ENCODE measurements at regions not wholly inside any gene's neighbourhood (a gene's known extent, or its start where the extent isn't known, plus 50 kb on each side); places are given as distances from the start of the nearest gene placed in this dataset.
"Not testable (repeated sequence)": the region's sequence is repeated elsewhere in the genome, so short reads cannot be mapped to it uniquely, and the experiment has no call there.

DNA sequence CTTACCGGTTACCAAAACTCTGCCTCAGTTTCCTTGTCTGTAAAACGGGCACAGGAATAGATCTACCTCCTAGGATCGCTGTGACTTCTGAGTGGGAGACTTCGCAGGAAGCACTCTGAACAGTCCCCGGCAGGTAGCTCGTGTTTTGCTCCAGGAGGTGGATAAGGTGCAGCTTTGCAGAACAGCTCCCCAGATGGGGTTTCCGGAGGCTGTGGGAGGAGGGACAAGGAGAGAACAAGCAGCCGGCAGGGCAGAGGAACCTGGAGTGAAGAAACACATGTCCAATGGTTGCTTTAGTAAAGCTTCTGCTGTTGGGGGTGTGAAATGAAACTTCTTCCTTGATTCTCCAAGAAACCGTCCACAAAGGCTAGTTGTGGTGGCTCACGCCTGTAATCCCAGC lies 95.5 kb upstream of the TARDBP start:
- no peak for DNase-seq (ENCODE audit: low spot score)
- in situ Hi-C loops (cut with MboI; ENCODE audit: low sequenced_read_pairs, unreplicated experiment): no loop called here
- TF ChIP-seq, protein P1, sequence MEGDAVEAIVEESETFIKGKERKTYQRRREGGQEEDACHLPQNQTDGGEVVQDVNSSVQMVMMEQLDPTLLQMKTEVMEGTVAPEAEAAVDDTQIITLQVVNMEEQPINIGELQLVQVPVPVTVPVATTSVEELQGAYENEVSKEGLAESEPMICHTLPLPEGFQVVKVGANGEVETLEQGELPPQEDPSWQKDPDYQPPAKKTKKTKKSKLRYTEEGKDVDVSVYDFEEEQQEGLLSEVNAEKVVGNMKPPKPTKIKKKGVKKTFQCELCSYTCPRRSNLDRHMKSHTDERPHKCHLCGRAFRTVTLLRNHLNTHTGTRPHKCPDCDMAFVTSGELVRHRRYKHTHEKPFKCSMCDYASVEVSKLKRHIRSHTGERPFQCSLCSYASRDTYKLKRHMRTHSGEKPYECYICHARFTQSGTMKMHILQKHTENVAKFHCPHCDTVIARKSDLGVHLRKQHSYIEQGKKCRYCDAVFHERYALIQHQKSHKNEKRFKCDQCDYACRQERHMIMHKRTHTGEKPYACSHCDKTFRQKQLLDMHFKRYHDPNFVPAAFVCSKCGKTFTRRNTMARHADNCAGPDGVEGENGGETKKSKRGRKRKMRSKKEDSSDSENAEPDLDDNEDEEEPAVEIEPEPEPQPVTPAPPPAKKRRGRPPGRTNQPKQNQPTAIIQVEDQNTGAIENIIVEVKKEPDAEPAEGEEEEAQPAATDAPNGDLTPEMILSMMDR (IDR thresholded peaks at IDR 0.05; ENCODE audit: borderline replicate concordance, control extremely low read depth, extremely low read depth, insufficient read depth, missing control alignments): no peak

DNA sequence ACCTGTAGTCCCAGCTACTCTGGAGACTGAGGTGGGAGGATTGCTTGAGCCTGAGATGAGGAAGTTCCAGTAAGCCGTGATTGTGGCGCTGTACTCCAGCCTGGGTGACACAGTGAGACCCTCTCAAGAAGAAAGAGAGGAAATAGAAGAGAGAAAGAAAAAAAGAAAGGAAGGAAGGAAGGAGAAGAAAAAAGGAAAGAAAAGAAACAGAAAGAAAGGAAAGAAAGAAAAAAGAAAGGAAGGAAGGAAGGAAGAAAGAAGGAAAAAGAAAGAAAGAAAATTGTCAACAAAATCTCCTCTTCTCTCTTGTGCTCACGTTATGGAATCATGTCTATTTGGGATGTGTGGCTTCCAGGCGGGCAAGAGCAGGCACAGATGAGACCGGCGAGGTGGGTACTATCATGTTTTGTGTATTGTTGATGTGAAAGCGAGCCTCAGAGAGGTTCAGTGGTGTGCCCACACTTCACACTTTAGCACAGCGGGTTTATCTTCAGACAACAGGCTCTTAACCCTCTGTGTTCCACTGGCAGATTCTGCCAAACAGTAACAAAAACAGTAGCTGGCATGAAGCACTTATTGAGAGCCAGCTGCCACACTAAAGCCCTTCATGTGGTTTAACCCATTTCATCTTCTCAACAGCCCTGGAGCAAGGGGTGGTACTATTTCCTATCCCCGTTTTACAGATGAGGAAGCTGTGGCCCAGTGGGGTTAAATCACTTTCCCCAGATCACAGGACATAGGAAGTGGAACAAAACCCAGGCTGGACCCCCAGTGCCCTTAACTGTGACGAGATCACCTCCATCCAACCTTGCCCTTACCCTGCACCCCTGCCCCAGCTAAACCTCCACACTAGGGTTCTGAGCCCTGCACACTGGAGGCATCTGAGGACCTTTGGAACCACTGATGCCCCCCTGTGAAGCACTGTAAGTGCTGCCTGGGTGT lies 94.7 kb upstream of the TARDBP start:
- TF ChIP-seq, protein P1 (IDR thresholded peaks at IDR 0.05; ENCODE audit: borderline replicate concordance, control extremely low read depth, extremely low read depth, insufficient read depth, missing control alignments): no peak
- no peak for DNase-seq (ENCODE audit: low spot score)
- in situ Hi-C loops (cut with MboI; ENCODE audit: low sequenced_read_pairs, unreplicated experiment): no loop called here

DNA sequence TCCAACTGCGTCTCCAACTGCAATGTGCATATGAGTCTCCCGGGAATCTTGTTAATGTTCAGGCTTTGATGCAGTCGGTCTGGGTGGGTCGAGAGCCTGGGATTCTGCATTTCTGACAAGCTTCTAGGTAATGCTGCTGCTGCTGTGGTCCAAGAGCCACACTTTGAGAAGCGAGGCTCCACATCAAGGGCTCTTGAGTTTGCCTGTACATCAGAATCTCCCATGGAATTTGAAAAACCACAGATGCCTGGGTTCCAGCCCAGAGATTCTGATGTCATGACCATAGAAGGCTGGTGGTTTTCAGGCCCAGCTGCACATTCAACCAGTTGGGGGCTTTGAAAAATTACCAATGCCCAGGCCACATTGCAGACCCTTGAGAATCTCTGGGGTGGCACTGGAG lies 93.9 kb upstream of the TARDBP start:
- in situ Hi-C loops (cut with MboI; ENCODE audit: low sequenced_read_pairs, unreplicated experiment): no loop called here
- TF ChIP-seq, protein P1 (IDR thresholded peaks at IDR 0.05; ENCODE audit: borderline replicate concordance, control extremely low read depth, extremely low read depth, insufficient read depth, missing control alignments): no peak

DNA sequence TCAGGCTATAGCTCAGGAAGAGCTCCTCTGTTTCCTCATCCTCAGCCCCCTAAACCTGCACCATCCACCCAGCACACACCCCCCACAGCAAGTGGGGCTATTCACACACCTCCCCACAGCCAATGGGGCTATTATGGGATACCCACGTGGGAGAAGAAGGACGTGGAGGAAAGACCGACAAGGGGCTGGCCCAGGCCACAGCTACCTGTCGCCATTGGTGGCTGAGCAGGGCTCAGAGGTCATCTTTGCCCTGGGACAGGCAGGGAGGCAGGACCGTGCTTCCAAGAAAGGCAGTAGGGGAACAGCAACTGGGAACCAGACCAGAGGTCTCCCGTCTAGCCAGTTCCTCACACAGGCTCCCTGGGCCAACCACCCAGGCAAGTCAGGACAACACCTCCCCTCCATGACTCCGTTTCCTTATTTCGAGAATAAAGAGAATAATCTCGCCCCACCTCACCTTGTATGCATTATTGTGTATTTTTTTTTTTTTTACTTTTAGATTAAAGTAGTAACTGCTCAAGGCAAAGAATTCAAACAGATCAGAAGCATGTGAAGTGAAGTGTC lies 92.3 kb upstream of the TARDBP start:
- TF ChIP-seq, protein P1 (IDR thresholded peaks at IDR 0.05; ENCODE audit: borderline replicate concordance, control extremely low read depth, extremely low read depth, insufficient read depth, missing control alignments): no peak
- in situ Hi-C loops (cut with MboI; ENCODE audit: low sequenced_read_pairs, unreplicated experiment): no loop called here
- DNase-seq (ENCODE audit: low spot score): no peak

More for the DNA sequence above, 93.9 kb upstream of the TARDBP start:
- no peak for DNase-seq (ENCODE audit: low spot score)

DNA sequence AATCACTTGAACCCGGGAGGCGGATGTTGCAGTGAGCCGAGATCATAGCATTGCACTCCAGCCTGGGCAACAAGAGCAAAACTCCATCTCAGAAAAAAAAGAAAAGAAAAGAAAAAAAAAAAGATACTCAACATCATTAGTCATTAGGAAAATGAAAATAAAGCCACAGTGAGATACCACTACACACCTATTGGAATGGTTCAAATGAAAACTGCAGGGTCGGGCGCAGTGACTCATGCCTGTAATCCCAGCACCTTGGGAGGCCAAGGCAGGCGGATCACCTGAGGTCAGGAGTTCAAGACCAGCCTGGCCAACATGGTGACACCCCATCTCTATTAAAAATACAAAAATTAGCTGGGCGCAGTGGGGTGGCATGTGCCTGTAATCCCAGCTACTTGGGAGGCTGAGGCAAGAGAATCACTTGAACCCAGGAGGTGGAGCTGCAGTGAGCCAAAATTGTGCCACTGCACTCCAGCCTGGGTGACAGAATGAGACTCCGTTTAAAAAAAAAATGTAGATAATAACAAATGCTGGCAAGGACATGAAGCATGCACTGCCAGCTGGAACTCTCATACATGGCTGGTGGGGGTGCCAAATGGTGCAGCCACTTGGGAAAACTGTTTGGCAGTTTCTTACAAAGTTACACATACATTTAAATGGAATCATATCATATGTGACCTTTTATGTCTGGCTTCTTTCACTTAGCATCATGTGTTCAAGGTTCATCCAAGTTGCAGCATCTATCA lies 90.0 kb upstream of the TARDBP start:
- in situ Hi-C loops (cut with MboI; ENCODE audit: low sequenced_read_pairs, unreplicated experiment); DNase-seq (ENCODE audit: low spot score): not testable (repeated sequence)

DNA sequence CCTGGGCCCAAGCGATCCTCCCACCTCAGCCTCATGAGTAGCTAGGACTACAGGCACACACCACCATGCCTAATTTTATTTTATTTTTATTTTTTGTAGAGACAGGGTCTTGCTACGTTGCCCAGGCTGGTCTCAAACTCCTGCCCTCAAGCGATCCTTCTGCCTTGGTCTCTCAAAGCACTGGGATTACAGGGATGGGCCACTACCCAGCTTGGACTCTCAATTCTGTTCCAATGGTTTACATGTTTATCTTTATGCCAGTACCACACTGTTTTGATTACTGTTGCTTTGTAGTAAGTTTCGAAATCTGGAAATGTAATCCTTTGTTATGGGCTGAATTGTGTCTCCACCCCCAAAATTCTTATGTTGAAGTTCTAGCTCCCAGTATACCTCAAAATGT lies 88.4 kb upstream of the TARDBP start:
- in situ Hi-C loops (cut with MboI; ENCODE audit: low sequenced_read_pairs, unreplicated experiment): no loop called here
- no peak for DNase-seq (ENCODE audit: low spot score)
- TF ChIP-seq, protein P1 (IDR thresholded peaks at IDR 0.05; ENCODE audit: borderline replicate concordance, control extremely low read depth, extremely low read depth, insufficient read depth, missing control alignments): no peak

All from GM13976 (cell line).